ENCODE measurements at regions not wholly inside any gene's neighbourhood (a gene's known extent, or its start where the extent isn't known, plus 50 kb on each side); places are given as distances from the start of the nearest gene placed in this dataset.

DNA sequence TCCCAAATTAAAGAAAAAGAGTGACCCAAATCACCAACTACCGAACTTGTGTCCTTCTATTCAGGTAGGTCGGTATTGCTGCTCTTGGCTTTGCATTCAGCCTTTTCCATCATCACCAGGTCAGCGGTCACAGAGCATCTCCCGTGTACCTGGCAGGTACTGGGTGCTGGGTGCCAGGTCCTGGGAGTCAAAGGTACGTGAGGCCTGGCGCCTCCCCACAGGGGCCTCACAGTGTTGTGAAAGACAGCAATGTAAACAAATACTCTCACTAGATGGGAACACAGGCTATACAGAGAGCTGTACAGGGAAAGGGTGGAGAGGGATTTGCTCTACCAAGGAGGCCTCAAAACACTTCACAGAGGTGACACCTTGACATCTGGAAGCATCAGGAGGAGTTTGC, 86.7 kb downstream of the ZIC5 start:
- no peak overlapping the region for H3K4me3 Mint-ChIP-seq
- ATAC-seq (ENCODE audit: low read depth in 2 of 2) (no peak), DNase-seq (no peak)
- H3K27ac ChIP-seq (ENCODE audit: insufficient read depth, low read length, poor library complexity, severe bottlenecking): no peak overlapping the region
- no peak overlapping the region for H3K4me3 ChIP-seq (ENCODE audit: low read depth, low read length)
- no peaks in the 10 kb centered on the region for H3K9me3 ChIP-seq (ENCODE audit: control insufficient read depth in 2 of 2, low read length in 2 of 2)
- no peaks in the 10 kb centered on the region for H3K4me1 Mint-ChIP-seq
- H3K36me3 Mint-ChIP-seq: peaks cover 6% of the 10 kb centered on the region
- no peak overlapping the region for H3K27ac Mint-ChIP-seq
- H3K27me3 Mint-ChIP-seq: peaks cover 5% of the 10 kb centered on the region
- no peaks in the 10 kb centered on the region for H3K27me3 ChIP-seq (ENCODE audit: control insufficient read depth, insufficient read depth, low read length)
- H3K4me1 ChIP-seq (ENCODE audit: control insufficient read depth, insufficient read depth, low read length, poor library complexity, severe bottlenecking): no peaks in the 10 kb centered on the region
- no peaks in the 10 kb centered on the region for H3K36me3 ChIP-seq (ENCODE audit: control insufficient read depth, insufficient read depth, low read length)
- H3K9me3 Mint-ChIP-seq: peaks cover 0 to 6% (median 0%) of the 10 kb centered on the region in 7 donors

DNA sequence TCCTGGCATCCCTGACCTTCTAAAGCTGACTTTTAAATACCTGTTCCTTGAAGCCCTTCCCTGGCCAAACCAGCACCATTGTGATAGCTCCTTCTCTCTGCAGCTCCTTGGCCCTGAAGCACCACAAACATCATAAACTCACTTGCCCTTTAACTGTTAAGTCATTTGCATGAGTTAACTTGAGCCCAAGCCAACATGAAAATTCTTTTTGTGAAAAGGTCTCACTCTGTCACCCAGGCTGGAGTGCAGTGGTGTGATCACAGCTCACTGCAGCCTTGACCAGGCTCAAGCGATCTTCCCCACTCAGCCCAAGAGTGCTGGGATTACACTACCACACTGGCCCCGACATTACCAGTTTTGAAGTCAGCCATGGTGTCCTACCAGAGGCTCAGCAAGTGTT, 87.8 kb downstream of the ZIC5 start:
- H3K36me3 Mint-ChIP-seq: peaks cover 10% of the 10 kb centered on the region
- DNase-seq (no peak), ATAC-seq (ENCODE audit: low read depth in 2 of 2) (no peak)
- H3K27me3 ChIP-seq (ENCODE audit: control insufficient read depth, insufficient read depth, low read length): no peaks in the 10 kb centered on the region
- H3K4me3 ChIP-seq (ENCODE audit: low read depth, low read length): no peak overlapping the region
- no peaks in the 10 kb centered on the region for H3K36me3 ChIP-seq (ENCODE audit: control insufficient read depth, insufficient read depth, low read length)
- H3K9me3 ChIP-seq (ENCODE audit: control insufficient read depth in 2 of 2, low read length in 2 of 2): no peaks in the 10 kb centered on the region
- H3K4me1 ChIP-seq (ENCODE audit: control insufficient read depth, insufficient read depth, low read length, poor library complexity, severe bottlenecking): no peaks in the 10 kb centered on the region
- no peak overlapping the region for H3K27ac Mint-ChIP-seq
- H3K9me3 Mint-ChIP-seq: peaks cover 0 to 6% (median 0%) of the 10 kb centered on the region in 7 donors
- peaks cover under 1% of the 10 kb centered on the region for H3K27me3 Mint-ChIP-seq
- no peaks in the 10 kb centered on the region for H3K4me1 Mint-ChIP-seq
- H3K27ac ChIP-seq (ENCODE audit: insufficient read depth, low read length, poor library complexity, severe bottlenecking): no peak overlapping the region
- no peak overlapping the region for H3K4me3 Mint-ChIP-seq

DNA sequence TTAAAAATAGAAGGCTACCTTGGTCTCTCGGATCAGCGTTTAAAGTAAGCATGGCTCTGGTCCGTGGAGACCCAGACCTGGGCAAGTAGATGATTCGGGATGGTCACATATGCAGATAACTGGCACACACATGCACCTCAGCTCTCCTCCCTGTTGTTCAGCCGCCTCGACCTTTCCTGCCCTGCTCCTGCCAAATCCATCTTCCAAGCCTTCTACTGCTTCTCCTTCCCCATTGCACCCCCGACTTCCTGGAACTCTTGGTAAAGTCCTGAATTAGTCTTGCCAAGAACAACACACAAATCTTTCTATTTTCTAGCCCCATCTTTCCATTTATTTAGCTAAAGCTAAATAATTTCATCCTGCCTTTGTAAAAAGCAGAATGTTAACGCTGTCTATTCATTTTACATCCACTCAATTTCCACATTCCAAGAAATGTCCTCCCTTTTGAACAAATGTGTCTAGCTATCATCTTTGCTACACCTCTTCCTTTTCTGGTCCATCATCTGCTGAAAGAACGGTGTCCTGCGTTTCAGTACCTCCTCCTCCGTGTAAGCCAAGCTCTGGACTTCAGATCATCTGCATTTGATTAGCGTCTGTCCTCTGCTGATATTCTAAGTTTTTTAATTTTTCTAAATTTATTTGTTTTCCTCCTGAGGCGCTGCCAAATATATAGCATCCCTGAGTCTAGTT, 92.5 kb downstream of the ZIC5 start:
- peak overlapping the region in 1 of 3 donors; percentile 6 for H3K27ac Mint-ChIP-seq
- H3K4me3 ChIP-seq (ENCODE audit: low read depth, low read length): no peak overlapping the region
- peaks cover 0 to 4% (median 0%) of the 10 kb centered on the region in 7 donors for H3K9me3 Mint-ChIP-seq
- no peak for ATAC-seq (ENCODE audit: low read depth in 2 of 2)
- H3K36me3 ChIP-seq (ENCODE audit: control insufficient read depth, insufficient read depth, low read length): no peaks in the 10 kb centered on the region
- no peak for DNase-seq
- H3K4me1 ChIP-seq (ENCODE audit: control insufficient read depth, insufficient read depth, low read length, poor library complexity, severe bottlenecking): no peaks in the 10 kb centered on the region
- peaks cover 24% of the 10 kb centered on the region for H3K36me3 Mint-ChIP-seq
- H3K27me3 Mint-ChIP-seq: no peaks in the 10 kb centered on the region
- no peaks in the 10 kb centered on the region for H3K27me3 ChIP-seq (ENCODE audit: control insufficient read depth, insufficient read depth, low read length)
- no peaks in the 10 kb centered on the region for H3K4me1 Mint-ChIP-seq
- H3K9me3 ChIP-seq (ENCODE audit: control insufficient read depth in 2 of 2, low read length in 2 of 2): no peaks in the 10 kb centered on the region
- no peak overlapping the region for H3K4me3 Mint-ChIP-seq
- H3K27ac ChIP-seq (ENCODE audit: insufficient read depth, low read length, poor library complexity, severe bottlenecking): no peak overlapping the region

DNA sequence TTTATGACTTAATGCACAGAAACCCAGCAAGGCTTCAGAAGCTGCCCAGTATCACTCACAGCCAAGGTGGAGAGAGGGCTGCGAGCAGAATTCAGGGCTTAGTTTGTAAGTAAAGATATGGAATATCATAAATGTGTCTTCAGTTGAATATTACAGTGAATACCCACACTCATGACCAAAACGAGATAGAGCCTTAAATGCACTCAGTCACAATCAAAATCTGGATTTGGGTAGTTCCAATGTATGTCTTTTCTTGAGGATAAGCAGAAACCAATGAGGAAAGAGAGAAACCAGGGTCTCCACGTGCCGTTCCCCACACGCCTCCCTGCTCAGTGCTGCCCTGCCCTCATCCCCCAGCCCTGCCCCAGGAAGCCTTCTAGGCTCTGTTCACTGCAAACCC, 94.9 kb downstream of the ZIC5 start:
- Histone ChIP-seq H3K27ac (ENCODE audit: insufficient read depth, low read length, poor library complexity, severe bottlenecking) (no peak overlapping the region), H3K27me3 (ENCODE audit: control insufficient read depth, insufficient read depth, low read length) (no peaks in the 10 kb centered on the region), H3K4me3 (ENCODE audit: low read depth, low read length) (no peak overlapping the region), H3K9me3 (ENCODE audit: control insufficient read depth in 2 of 2, low read length in 2 of 2) (no peaks in the 10 kb centered on the region), H3K4me1 (ENCODE audit: control insufficient read depth, insufficient read depth, low read length, poor library complexity, severe bottlenecking) (no peaks in the 10 kb centered on the region), H3K36me3 (ENCODE audit: control insufficient read depth, insufficient read depth, low read length) (no peaks in the 10 kb centered on the region)
- ATAC-seq (ENCODE audit: low read depth in 2 of 2) (no peak), DNase-seq (no peak)
- peaks cover 0 to 3% (median 0%) of the 10 kb centered on the region in 7 donors for H3K9me3 Mint-ChIP-seq
- H3K4me3 Mint-ChIP-seq: peak overlapping the region in 1 of 4 donors; percentile 21
- no peaks in the 10 kb centered on the region for H3K4me1 Mint-ChIP-seq
- no peak overlapping the region for H3K27ac Mint-ChIP-seq
- no peaks in the 10 kb centered on the region for H3K27me3 Mint-ChIP-seq
- H3K36me3 Mint-ChIP-seq: peaks cover 24% of the 10 kb centered on the region

DNA sequence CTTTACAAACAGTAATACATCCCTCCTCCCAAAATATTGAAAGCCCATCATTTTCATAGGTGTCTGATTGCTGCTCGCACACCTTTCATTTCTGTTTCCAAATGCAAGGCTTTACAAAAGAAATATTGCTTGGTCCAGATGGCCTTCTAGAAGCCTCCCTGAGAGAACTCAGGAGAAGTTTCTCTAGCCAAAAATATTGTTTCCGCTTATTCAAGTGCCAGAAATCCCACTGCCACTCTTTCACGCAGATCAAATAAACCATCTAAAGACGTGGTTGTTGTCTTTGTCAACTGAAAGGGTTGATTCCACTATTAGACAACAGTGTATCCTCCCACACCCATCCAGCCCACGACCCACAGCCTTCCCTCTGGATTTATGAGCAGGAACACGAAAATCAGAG, 96.2 kb downstream of the ZIC5 start:
- Histone ChIP-seq H3K4me1 (ENCODE audit: control insufficient read depth, insufficient read depth, low read length, poor library complexity, severe bottlenecking) (no peaks in the 10 kb centered on the region), H3K27me3 (ENCODE audit: control insufficient read depth, insufficient read depth, low read length) (no peaks in the 10 kb centered on the region), H3K4me3 (ENCODE audit: low read depth, low read length) (no peak overlapping the region), H3K27ac (ENCODE audit: insufficient read depth, low read length, poor library complexity, severe bottlenecking) (no peak overlapping the region), H3K36me3 (ENCODE audit: control insufficient read depth, insufficient read depth, low read length) (no peaks in the 10 kb centered on the region), H3K9me3 (ENCODE audit: control insufficient read depth in 2 of 2, low read length in 2 of 2) (no peaks in the 10 kb centered on the region)
- Mint-ChIP-seq H3K4me1 (no peaks in the 10 kb centered on the region), H3K4me3 (no peak overlapping the region), H3K27ac (no peak overlapping the region), H3K9me3 (peaks cover 0 to 2% (median 0%) of the 10 kb centered on the region in 7 donors), H3K36me3 (peaks cover 32% of the 10 kb centered on the region), H3K27me3 (no peaks in the 10 kb centered on the region)
- DNase-seq (no peak), ATAC-seq (ENCODE audit: low read depth in 2 of 2) (no peak)

DNA sequence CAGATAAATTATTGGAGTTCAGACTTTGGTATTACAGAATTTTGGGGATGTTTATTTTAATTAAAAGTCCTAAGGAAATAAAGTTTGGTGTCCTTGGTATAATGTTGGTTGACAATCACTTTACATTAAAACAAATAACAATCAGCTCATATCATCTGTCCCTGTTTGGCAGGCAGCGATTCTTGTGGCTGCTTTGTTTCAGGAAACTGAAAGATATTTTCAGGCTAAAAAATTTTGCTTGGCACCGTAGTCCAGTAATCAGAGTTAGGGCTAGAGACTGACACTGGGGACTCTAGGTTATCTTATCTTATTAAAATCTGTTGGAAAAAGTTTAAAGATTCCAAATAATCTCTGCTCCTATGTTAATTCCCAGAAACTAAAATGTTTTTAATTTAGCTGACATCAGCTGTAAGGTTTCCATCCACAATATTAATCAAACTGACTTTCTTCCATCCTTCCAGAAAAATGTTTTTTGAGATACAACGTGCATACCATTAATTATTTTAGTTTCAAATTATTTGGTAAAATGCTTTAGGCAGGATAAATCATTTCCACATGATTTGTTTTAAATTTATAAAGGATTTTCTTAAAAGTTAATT, 97.6 kb downstream of the ZIC5 start:
- DNase-seq: no peak
- Histone ChIP-seq H3K27ac (ENCODE audit: insufficient read depth, low read length, poor library complexity, severe bottlenecking) (no peak overlapping the region), H3K9me3 (ENCODE audit: control insufficient read depth in 2 of 2, low read length in 2 of 2) (no peaks in the 10 kb centered on the region), H3K27me3 (ENCODE audit: control insufficient read depth, insufficient read depth, low read length) (no peaks in the 10 kb centered on the region), H3K36me3 (ENCODE audit: control insufficient read depth, insufficient read depth, low read length) (no peaks in the 10 kb centered on the region), H3K4me1 (ENCODE audit: control insufficient read depth, insufficient read depth, low read length, poor library complexity, severe bottlenecking) (no peaks in the 10 kb centered on the region), H3K4me3 (ENCODE audit: low read depth, low read length) (no peak overlapping the region)
- H3K4me3 Mint-ChIP-seq: no peak overlapping the region
- no peak for ATAC-seq (ENCODE audit: low read depth in 2 of 2)
- H3K4me1 Mint-ChIP-seq: no peaks in the 10 kb centered on the region
- no peak overlapping the region for H3K27ac Mint-ChIP-seq
- H3K27me3 Mint-ChIP-seq: no peaks in the 10 kb centered on the region
- peaks cover 31% of the 10 kb centered on the region for H3K36me3 Mint-ChIP-seq
- peaks cover 0 to 2% (median 0%) of the 10 kb centered on the region in 7 donors for H3K9me3 Mint-ChIP-seq

DNA sequence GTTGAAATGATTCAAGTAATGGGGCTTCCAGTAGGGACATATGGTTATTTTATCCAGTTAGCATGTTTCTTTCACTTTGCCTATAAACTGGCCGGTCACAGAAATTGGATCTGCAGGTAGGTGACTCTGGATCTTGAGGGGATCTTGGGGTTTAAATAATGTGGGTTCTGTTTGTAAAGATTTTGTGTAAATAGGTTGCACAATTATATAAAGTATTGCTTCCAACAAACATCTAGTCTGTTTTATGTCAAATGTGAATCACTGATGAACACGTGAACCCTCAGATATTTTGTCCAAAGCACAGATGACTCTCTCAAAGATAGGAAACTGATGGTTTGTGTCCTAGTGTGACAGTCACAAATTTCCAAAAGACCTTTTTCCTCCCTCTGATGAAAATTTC, 98.4 kb downstream of the ZIC5 start:
- H3K27ac ChIP-seq (ENCODE audit: insufficient read depth, low read length, poor library complexity, severe bottlenecking): no peak overlapping the region
- H3K9me3 Mint-ChIP-seq: peaks cover 0 to 2% (median 0%) of the 10 kb centered on the region in 7 donors
- no peak for DNase-seq
- no peaks in the 10 kb centered on the region for H3K27me3 ChIP-seq (ENCODE audit: control insufficient read depth, insufficient read depth, low read length)
- H3K36me3 Mint-ChIP-seq: peaks cover 31% of the 10 kb centered on the region
- no peaks in the 10 kb centered on the region for H3K4me1 Mint-ChIP-seq
- no peak overlapping the region for H3K4me3 Mint-ChIP-seq
- H3K4me3 ChIP-seq (ENCODE audit: low read depth, low read length): no peak overlapping the region
- no peaks in the 10 kb centered on the region for H3K27me3 Mint-ChIP-seq
- H3K36me3 ChIP-seq (ENCODE audit: control insufficient read depth, insufficient read depth, low read length): no peaks in the 10 kb centered on the region
- ATAC-seq (ENCODE audit: low read depth in 2 of 2): no peak
- H3K4me1 ChIP-seq (ENCODE audit: control insufficient read depth, insufficient read depth, low read length, poor library complexity, severe bottlenecking): no peaks in the 10 kb centered on the region
- no peak overlapping the region for H3K27ac Mint-ChIP-seq
- H3K9me3 ChIP-seq (ENCODE audit: control insufficient read depth in 2 of 2, low read length in 2 of 2): no peaks in the 10 kb centered on the region

All from CD4-positive, CD25-positive, alpha-beta regulatory T cell (primary cell).